Activated CD8-positive, alpha-beta memory T cell treated with anti-CD3 and anti-CD28 coated beads for 48 hours (primary cell): ENCODE measurements at regions not wholly inside any gene's neighbourhood (a gene's known extent, or its start where the extent isn't known, plus 50 kb on each side); places are given as distances from the start of the nearest gene placed in this dataset.

Source experiments
- DNase-seq, 3 experiments: peaks; one replicate each; pipeline ENCODE4 v3.0.0-alpha.2; 2020; ENCODE audit warnings: low read depth in 2 of 3, low spot score in 2 of 3

DNA sequence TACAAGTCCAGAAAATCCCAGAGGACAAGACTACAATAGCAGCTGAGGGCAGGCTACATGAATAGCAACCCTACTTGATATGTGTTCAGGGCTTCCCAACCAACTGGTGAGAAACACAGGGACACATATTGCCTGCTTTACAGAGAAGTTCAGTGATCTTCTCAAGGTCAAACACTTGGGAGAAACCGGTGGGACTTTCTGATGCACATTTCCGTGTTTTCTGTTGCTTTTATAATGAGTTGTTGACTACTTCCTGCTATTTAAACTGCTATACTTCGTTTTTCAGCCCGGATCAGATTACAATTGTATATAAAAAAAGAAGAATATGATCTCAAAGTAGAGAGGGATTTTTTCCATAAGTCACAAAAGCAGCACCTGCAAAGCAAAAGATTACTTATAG, 175.1 kb downstream of the SNX18 start:
- no peak for DNase-seq

DNA sequence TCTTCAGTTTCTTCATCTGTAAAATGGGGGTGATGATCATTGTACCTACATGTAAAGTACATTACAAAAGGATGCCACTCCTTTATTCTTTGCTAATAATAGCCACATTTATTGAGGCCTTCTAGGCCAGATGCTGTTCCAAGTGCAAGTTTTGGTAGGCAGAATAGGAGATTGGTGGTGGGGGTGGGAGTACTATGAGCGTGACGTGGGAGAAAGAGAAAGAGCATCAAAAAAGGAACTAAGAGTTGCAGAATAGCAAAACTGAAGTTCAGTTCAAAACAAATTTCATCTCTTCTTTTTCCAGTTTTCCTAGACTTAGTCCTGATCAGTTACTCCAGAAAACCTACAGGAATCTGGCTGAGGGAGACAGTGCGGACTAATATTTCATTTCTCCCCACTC, 174.1 kb downstream of the SNX18 start:
- DNase-seq, result no peak

DNA sequence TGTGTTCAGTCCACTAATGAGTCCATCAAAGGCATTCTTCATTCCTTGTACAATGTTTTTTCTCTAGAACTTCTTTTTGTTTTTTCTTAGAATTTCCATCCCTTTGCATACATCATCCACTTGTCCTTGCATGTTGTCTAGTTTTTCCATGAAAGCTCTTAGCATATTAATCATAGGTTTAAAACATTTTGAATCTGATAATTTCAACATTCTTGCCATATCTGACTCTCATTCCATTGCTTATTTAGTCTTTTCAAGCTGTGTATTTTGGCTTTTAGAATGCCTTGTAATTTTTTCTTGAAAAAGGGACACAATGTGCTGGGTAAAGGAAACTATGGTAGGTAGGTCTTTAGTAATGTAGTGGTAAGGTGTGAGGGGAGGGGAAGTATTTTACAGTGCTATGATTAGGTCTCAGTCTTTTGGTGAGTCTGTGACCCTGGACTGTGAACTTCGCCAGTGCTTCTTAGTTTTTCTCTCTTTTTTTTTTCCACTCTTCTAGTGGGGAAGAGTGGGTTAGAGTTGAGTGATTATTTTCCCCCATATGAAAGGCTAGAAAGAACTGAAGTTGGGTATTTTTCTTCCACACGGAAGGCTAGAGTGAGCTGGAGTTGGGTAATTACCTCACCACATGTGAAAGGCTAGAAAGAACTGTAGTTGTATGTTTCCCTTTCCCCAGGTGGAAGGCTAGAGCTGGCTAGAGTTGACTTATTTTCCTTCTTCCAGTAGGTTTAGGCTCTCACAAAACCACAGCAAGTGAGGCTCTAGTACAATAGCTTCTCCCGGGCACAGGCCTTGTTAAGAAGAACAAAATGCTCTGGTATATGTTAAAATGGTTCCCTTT, 172.1 kb downstream of the SNX18 start:
- DNase-seq, result no peak

DNA sequence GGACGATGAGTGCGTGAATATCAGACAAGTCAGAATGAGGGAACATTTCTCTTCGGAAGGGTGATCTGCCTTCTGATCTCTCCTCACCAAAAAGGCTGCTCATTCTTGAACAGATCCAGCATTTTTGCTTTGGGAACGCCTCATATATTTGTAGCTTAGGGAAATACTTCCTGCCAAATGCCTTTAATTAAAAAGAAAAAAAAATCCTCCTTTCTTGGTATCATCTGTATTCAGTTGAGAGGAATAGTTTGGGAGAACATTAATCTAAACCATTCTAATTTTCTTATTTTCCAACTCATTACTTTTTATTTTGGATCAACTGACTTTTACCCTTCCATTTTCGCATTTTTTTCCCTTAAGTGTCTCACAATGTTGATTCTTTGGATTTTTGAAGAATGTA, 163.4 kb downstream of the SNX18 start:
- no peak for DNase-seq

DNA sequence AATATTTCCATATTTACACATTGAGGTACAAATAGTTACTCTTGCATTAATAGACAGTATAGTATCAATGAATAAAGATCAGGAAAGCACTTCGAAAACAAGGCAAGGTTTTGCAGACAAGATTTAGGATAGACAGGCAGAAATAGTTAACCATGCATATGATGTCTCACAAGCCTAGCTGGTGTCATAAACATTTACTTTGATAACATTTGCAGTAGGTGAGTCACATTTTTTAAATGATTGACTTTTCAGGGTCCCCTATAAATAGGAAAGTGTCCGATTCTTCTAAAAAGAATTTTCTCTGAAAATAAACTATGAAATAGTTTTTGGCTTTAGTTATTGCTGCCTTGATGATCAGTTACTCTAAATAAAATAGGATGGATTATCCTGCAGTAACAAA, 162.1 kb downstream of the SNX18 start:
- no peak for DNase-seq

DNA sequence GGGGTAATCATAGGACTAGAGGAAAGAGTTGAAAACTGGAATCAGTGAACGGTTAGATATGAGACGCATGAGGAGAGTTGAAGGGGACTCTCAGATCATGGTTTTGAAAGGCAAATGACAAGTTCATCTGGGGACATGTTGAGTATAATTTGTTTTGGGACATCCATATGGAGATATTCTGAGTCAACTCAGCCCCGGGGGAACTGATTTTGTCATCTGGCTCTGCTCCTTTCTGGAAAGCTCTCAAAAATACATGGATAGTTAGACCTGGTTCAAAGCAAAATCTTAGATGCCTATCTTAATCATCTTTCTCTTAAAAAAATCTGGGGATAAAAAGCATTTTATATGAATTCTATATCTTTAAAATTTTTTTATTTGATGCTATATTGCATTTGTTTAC, 161.2 kb downstream of the SNX18 start:
- DNase-seq, result no peak

DNA sequence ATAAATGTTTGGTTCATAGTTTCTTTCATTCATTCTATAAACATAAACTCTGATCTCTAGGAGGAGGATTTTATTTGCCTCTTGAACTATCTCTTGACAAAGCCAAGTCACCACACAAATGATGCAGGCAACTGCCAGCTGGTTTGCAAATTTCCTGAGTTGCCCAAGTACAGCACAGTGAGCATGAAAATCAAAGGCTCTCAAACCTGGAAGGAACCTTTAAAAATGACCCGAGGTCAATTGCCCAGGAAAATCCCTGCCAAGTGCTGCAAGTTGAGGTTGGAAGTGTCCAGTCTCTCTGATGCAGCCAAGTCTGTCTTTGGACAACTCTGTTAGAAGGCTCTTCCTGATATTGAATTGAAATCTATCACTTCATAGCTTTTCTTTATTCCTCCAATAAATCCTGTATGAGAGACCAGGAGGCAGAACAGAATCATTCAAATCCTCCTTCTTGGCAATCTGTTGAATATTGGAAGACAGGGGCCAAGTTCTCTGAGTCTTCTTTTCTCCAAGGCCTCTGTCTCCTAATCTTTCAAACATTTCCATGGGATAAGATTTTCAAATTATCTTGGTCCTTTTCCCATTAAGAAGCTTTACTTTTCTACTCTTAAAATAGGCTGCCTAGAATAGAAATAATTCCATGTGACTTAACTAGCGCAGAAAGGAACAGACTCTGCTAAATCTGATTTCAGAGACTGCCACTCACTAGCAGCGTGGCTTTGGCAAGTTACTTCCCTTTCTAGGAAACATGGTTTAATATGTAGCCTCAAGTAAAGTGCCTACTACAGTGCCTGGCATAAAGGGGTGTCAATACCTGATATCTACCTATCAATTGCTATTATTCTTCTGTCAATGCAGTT, 159.2 kb downstream of the SNX18 start:
- no peak for DNase-seq

DNA sequence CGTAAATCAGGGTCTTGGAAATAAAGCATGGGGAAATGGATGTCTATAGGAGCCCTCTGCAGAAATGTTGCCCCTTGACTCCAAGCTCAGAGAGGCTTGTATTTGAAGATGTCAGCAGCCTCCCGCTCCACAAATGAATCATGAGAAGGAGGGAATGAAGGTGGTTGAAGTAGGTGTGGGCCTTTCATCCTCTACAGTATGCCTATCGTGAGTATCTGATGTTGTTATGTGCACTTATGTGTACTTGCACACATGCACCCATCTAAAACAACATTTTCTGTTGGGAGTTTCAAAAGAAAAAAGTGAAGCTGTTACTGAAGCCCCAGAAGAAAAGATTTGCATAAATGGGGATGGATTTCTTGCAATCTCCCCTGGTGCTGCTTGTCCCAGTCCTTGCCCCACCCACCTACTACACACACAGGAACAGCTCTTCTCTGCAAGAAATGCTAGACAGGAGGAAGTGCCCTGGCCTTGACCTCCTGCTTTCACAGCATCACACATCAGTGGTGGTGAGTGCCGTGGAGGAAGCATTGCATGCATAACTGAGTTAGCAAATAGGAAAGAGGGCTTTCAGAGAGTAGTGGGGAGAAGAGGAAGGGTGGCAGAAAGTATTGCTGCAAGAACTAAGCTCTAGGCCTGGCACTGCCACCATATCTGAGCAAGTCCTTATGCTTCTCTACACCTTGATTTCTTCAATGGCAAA, 156.1 kb downstream of the SNX18 start:
- DNase-seq, result peak in 1 of 3 experiments; percentile 3

DNA sequence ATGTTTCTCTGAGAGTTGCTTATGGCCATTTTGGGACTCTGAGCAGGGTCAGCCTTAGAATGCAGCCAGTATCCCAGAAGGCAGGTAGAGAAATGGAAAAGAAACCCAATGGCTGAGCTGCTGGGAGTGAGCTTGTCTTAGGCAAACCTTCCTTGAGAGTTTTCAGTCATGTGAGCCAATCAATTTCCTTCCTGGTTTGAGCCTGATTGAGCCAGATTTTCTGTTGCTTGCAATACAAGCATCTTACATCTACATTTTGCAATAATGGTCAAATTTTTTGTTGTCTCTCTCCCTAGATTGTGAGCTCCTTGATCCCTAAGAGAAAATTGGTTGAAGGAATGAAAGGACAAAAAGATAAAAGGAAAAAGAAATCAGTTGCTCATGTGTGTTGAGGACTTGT, 155.3 kb downstream of the SNX18 start:
- DNase-seq, result no peak

DNA sequence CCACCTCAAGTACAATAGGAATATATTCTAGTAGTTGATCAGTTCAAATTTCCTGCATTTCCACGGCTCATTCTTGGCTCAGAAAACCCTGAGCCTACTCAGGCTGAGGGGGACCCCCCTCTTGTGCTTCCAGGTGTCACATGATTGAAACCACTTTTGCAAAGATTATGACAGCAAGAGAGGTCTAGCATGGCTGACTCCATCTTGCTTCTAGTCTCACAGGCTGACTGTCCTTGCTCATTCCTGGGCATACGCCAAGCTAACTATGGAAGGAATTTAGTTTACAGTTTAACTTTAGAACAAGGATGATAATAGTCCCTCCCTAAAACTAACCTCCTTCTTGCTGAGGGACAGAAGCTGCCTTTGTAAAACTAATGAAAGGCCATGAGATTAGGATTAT, 154.1 kb downstream of the SNX18 start:
- DNase-seq, result no peak

DNA sequence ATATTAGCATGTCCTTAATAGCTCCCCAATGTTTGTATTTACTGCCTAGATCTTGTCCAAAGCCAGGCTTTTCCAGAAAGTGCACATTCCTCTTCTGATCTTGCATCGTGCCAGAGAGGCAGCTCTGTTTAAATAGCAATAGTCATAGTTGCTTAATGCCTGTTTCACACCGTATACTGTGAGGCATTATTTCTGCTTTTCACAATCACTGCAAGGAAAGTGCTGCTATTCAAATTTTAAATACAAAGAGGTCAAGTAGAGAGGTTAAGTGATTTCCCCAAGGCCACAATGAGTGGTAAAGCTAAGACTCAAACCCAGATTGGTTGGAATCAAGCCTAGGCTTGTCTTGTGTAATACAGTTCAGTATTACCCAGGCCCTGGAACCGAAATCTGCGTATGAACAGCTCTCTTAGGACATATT, 153.6 kb downstream of the SNX18 start:
- DNase-seq, result no peak

DNA sequence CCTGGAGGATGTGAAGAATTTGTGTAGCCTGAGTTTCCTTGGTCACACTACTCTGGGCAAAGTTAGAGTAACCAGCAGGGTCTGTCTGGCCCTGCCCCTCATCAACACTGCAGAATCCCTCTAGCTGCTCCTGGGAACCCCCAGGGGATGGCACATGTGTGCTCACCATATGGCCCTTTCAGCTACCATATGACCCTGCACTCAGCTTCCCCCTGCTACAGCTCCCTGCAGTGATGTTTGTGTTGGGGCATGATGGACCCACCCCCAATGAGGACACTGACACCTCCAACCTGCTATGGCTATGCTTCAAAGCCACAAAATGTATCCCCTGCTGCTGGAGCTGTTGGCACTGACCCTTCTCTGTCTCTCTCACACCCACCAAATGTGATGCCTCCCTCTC, 152.7 kb downstream of the SNX18 start:
- no peak for DNase-seq

DNA sequence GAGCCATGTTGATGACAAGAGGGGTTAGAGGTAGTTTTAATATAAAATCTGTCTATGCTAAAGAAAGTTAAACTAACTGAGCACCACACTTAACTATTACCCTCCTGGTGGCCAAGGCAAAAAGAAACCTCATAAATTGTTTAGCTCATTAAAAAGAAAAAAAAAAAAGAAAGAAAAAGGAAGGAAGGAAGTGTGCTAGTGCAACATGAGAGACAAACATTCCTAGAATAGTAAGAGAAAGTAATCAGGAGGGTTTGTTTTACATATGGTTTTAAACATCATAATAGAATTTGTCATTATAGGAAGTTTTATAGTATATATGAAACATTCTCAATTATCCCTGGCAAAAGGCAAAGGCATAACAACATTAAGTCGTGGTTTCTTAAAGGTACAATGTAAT, 152.3 kb downstream of the SNX18 start:
- no peak for DNase-seq

DNA sequence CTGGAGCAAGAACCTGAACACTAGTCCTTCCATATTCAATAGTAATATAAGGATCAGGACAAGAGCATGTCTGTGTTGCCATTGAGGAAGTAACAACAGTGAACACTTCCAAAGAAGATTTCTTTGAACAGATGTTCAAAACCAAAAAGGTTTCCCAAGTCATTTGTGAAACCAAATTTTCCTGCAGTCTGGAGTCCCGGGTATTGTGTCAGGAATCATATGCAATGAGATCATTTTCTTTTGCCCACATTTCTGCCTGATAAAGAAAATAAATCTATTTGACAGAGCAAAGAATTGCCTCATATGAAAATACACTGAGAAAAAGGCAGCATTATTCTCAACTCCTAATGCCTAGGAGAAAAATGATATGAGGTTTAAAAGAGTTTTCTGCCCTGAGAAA, 151.7 kb downstream of the SNX18 start:
- DNase-seq, result no peak

DNA sequence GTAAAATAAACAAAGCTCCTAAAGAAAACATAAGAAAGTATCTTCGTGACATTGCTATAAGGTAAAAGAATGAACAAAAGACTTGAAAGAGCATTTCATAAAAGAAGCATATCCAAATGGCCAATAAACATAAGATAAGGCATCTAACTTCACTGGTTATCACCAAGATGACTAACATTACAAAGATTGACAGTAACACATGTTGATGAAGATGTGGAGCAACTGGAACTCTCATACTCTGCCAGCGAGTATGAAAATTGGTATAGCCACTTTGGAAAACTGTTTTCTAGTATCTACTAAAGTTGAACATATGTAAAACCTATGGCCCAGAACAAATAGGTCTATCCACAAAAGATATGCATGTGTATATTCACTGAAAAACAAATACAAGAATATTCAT, 150.5 kb downstream of the SNX18 start:
- no peak for DNase-seq

DNA sequence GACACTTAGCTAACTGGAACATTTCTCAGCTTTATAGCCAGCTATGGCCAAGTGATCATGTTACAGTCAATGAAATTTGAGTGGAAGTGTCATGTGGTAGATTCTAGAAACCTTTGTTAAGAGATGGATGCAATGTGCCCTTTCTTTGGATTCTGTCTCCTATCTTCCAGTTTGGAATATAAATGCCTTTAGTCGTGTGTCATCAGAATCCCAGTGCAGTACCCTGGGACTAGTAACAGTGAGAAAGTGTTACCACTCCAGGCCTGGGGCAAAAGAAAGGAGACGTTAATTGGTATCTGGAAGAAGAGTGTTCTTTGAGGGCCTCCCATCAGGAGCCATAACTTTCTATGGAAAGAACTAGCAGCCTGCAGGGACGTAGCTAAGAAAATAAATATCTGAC, 149.6 kb downstream of the SNX18 start:
- DNase-seq, result no peak

DNA sequence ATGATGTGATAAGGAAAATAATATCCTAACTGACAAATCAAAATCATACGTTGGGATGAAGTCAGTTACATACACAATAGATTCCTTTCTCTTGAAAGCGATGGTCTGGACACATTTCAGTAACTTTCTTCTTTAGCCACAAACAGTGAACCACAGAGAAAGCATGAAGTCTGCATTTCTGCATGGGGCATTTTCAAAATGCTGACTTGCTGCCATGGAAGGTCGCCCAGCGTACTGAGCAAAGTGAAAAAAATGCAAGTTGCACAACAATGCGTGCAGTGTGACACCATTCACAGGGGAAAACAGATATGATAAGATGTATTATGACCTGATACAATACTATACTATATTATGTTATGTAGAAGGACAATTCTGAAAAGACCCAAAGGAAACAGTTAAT, 146.3 kb downstream of the SNX18 start:
- no peak for DNase-seq

DNA sequence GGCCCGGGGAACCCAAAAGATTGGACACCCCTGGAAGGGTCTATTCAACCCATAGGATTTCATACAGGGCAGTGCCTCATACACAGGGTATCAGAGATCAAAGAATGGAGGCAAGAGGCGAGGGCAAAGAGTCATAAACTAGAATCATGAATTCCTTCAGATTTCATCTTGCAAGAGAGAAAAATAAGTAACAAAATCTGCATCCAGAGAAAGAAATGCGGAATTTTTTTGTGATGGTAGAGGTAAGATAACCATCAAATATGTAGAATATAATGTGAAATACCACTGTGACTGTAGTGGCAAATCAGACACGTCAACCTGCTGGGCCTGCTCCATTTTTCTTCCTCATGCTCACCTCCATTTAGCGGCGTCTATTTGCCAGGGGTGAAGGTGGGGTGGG, 143.6 kb downstream of the SNX18 start:
- no peak for DNase-seq

DNA sequence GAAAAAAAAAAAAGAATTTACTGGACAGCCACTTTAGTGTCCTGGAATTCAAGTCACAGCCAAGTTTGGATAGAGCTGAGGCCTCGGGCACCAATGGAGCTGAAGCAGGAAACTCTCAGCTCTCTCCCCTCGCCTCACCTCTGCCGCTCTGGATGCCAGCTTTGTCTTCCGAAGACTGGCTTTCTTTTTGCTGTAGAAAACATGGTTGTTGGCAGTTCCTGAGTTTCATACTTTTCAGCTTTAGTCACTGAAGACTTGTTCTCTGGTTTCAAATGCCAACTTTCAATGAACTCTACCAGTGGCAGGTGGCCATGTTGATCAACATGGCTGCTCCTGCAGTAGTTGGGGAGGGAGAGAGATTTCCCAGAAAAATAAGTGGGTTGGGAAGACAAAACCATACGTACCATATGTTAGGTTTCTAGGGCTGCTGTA, 142.2 kb downstream of the SNX18 start:
- DNase-seq, result no peak

DNA sequence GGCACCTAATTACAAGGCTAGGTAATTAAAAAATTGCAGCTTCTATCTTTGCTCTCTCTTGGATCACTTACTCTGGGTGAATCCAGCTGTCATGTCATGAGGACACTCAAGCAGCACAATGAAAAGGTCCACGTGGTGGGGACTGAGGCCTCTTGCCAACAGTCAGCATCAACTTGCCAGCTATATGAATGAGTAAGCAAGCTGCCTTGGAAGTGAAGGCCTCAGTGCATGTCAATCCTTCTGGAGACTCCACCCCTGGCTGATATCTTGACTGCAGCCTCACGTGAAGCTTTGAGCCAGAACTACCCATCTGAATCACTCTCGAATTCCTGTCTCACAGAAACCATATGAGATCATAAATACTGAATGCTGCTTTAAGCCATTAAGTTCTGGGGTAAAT, 140.5 kb downstream of the SNX18 start:
- DNase-seq, result no peak

DNA sequence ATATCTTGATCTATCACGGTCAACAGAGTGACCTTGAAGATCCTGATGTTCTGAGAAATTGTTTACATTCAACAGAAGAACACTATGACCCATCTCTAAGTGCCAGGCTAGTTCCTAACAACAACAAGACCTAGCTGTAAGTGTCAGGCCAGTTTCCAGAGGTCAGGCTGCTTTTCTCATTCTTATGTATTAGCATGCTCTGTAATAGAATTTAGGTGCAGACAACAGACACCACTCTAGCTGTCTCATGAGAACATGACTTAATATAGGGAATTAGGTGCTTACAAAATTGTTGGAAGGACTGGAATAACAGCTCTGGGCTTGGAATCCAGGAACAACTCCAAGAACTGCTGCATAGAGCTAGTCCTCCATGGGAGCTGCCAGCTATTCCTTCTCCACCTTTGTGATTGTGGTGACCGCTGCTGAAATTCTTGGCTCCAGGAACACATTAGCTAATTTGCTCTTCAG, 138.7 kb downstream of the SNX18 start:
- DNase-seq, result no peak

DNA sequence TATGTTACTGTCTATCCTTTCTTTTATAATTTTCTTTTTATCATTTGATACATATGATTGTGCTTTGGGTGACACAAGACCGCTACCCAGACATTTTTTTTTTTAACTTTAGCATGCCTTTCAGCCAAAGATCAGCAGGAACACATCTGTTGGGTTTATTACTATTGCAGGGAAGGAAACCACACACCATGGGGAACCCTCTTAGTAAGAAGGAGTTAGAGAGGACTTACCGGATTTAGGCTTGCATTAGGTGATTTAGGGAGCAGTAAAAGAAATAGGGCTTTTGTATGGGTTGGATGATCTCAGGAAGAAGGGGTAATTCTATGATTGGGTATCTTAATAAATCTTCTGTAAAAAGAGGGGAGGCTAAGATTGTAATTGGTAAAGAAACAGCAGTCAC, 138.2 kb downstream of the SNX18 start:
- DNase-seq, result no peak
